IMR-90 (cell line): ENCODE measurements at regions not wholly inside any gene's neighbourhood (a gene's known extent, or its start where the extent isn't known, plus 50 kb on each side); places are given as distances from the start of the nearest gene placed in this dataset.

Experiments used
- ATAC-seq: fragments of 200-7000 bp; cut with Tn5 transposase; 2 replicates; pipeline ENCODE4 v1.9.1; 2020; ENCODE audit warnings: low read depth, mild to moderate bottlenecking, moderate library complexity
- BruUV-seq: library from RNA; stranded (reverse); fragments of 400-500 nt; replicated peaks from 2 replicates; lab custom pipeline; 2021; lab: Mats Ljungman, UMichigan
- CTCF ChIA-PET: fragments of 300-600 bp; formaldehyde crosslinking; extraction: SDS; loops from one replicate; lab custom pipeline; 2021; ENCODE audit warnings: antibody characterized with exemption; lab: Yijun Ruan, JAX
- POLR2A ChIA-PET: fragments of 300-600 bp; sonication (Branson Sonifier 250); formaldehyde crosslinking; loops from one replicate; lab custom pipeline; 2022; ENCODE audit warnings: antibody characterized with exemption; ENCODE audit not compliant: unreplicated experiment; lab: Charles Lee
- DNase-seq: peaks from one replicate; pipeline ENCODE4 v3.0.0; 2013
- H2AFZ ChIP-seq: replicated peaks from 2 replicates; pipeline ENCODE3; 2013; ENCODE audit warnings: low read length, mild to moderate bottlenecking; ENCODE audit not compliant: poor library complexity
- H2AK5ac ChIP-seq: 2 replicates; pipeline ENCODE4 v1.6.1; 2013; ENCODE audit warnings: low read depth, low read length, inconsistent platforms
- H2AK9ac ChIP-seq: replicated peaks from 2 replicates; pipeline ENCODE3; 2013; ENCODE audit warnings: mild to moderate bottlenecking, low read depth, low read length, moderate library complexity; ENCODE audit not compliant: poor library complexity
- H2BK120ac ChIP-seq: 2 replicates; pipeline ENCODE4 v1.6.1; 2013; ENCODE audit warnings: low read depth, low read length, inconsistent platforms
- H2BK15ac ChIP-seq: 3 replicates; pipeline ENCODE4 v1.6.1; 2013; ENCODE audit warnings: low read depth, low read length, inconsistent platforms
- H2BK20ac ChIP-seq: 2 replicates; pipeline ENCODE4 v1.6.1; 2013; ENCODE audit warnings: low read depth, mild to moderate bottlenecking, inconsistent platforms, low read length, moderate library complexity
- H2BK5ac ChIP-seq: 2 replicates; pipeline ENCODE4 v1.6.1; 2013; ENCODE audit warnings: mild to moderate bottlenecking, low read depth, low read length, inconsistent platforms; ENCODE audit not compliant: poor library complexity, severe bottlenecking
- H3K14ac ChIP-seq: replicated peaks from 2 replicates; pipeline ENCODE4 v1.6.1; 2013; ENCODE audit warnings: low read depth, low read length, inconsistent platforms
- H3K18ac ChIP-seq: 2 replicates; pipeline ENCODE4 v1.6.1; 2013; ENCODE audit warnings: low read depth, low read length, control low read depth
- H3K23ac ChIP-seq: 2 replicates; pipeline ENCODE4 v1.6.1; 2013; ENCODE audit warnings: low read depth, low read length, inconsistent platforms
- H3K27ac ChIP-seq: 2 replicates; pipeline ENCODE4 v1.5.1; 2013; ENCODE audit warnings: mild to moderate bottlenecking, control low read depth, low read length; ENCODE audit not compliant: insufficient read depth
- H3K27me3 ChIP-seq: 2 replicates; pipeline ENCODE4 v1.6.1; 2013; ENCODE audit warnings: low read length; ENCODE audit not compliant: control insufficient read depth, insufficient read depth
- H3K36me3 ChIP-seq: 2 replicates; pipeline ENCODE4 v1.6.1; 2013; ENCODE audit warnings: low read length, mixed read lengths; ENCODE audit not compliant: control insufficient read depth, insufficient read depth
- H3K4ac ChIP-seq: 2 replicates; pipeline ENCODE4 v1.6.1; 2013; ENCODE audit warnings: low read depth, low read length, inconsistent platforms
- H3K4me1 ChIP-seq: 2 replicates; pipeline ENCODE4 v1.6.1; 2013; ENCODE audit warnings: low read length, mixed read lengths; ENCODE audit not compliant: control insufficient read depth, insufficient read depth
- H3K4me2 ChIP-seq: 2 replicates; pipeline ENCODE4 v1.6.1; 2013; ENCODE audit warnings: low read depth, mild to moderate bottlenecking, control low read depth, low read length, moderate library complexity
- H3K4me3 ChIP-seq: 2 replicates; pipeline ENCODE4 v1.5.1; 2013; ENCODE audit warnings: low read depth, mild to moderate bottlenecking, control low read depth, low read length, moderate library complexity; ENCODE audit not compliant: insufficient read depth
- H3K56ac ChIP-seq: 2 replicates; pipeline ENCODE4 v1.6.1; 2013; ENCODE audit warnings: low read length, inconsistent platforms; ENCODE audit not compliant: insufficient read depth; ENCODE audit errors: extremely low read depth
- H3K79me1 ChIP-seq, 2 experiments: 2 replicates each; pipeline ENCODE4 v1.6.1; 2013; ENCODE audit warnings: low read length in 2 of 2, inconsistent platforms in 1 of 2, low read depth in 1 of 2
- H3K9ac ChIP-seq: 2 replicates; pipeline ENCODE4 v1.6.1; 2013; ENCODE audit warnings: low read depth, low read length, control low read depth
- H3K9me1 ChIP-seq: 2 replicates; pipeline ENCODE4 v1.6.1; 2013; ENCODE audit warnings: low read length, inconsistent platforms; ENCODE audit not compliant: insufficient read depth
- H3K9me3 ChIP-seq: 2 replicates; pipeline ENCODE4 v1.6.1; 2013; ENCODE audit warnings: low read length; ENCODE audit not compliant: control insufficient read depth, insufficient read depth
- H4K20me1 ChIP-seq: 2 replicates; pipeline ENCODE4 v1.6.1; 2013; ENCODE audit warnings: low read length, inconsistent platforms; ENCODE audit not compliant: insufficient read depth
- H4K5ac ChIP-seq: 2 replicates; pipeline ENCODE4 v1.6.1; 2013; ENCODE audit warnings: mild to moderate bottlenecking, low read depth, low read length, control low read depth
- H4K8ac ChIP-seq, 2 experiments: 2 replicates each; pipeline ENCODE4 v1.6.1; 2013; ENCODE audit warnings: low read depth in 2 of 2, low read length in 2 of 2, control low read depth in 1 of 2, inconsistent platforms in 1 of 2
- H4K91ac ChIP-seq: 2 replicates; pipeline ENCODE4 v1.6.1; 2013; ENCODE audit warnings: low read depth, low read length, inconsistent platforms; ENCODE audit not compliant: insufficient read depth
- BHLHE40 ChIP-seq: fragments of 150-350 bp; IDR thresholded peaks from 2 replicates; pipeline ENCODE4 v1.6.1; 2016; ENCODE audit warnings: mild to moderate bottlenecking, low read depth, low read length
- CHD1 ChIP-seq: IDR thresholded peaks from 2 replicates; pipeline ENCODE4 v1.6.1; 2012; ENCODE audit warnings: low read depth, low read length, improper control_type of control experiment
- FOS ChIP-seq: fragments of 150-350 bp; IDR thresholded peaks from 2 replicates; pipeline ENCODE4 v1.6.1; 2016; ENCODE audit warnings: low read depth, low read length
- MAZ ChIP-seq: IDR thresholded peaks from 2 replicates; pipeline ENCODE4 v1.6.1; 2012; ENCODE audit warnings: low read depth, mild to moderate bottlenecking, low read length, improper control_type of control experiment, moderate library complexity, borderline replicate concordance
- POLR2A ChIP-seq: IDR thresholded peaks from 2 replicates; pipeline ENCODE4 v1.6.1; 2012; ENCODE audit warnings: mild to moderate bottlenecking, low read depth, low read length
- RCOR1 ChIP-seq: IDR thresholded peaks from 2 replicates; pipeline ENCODE4 v1.6.1; 2012; ENCODE audit warnings: mild to moderate bottlenecking, low read length, improper control_type of control experiment; ENCODE audit not compliant: insufficient replicate concordance
- RFX5 ChIP-seq: IDR thresholded peaks from 2 replicates; pipeline ENCODE4 v1.8.0; 2012; ENCODE audit warnings: low read depth, mild to moderate bottlenecking, low read length, moderate library complexity
- WGBS, 2 experiments: methylation state at CpG; one replicate each; pipeline versions ENCODE4 v1.1.5 to v1.1.7; 2013; ENCODE audit warnings: missing lambda C conversion rate in 2 of 2; ENCODE audit not compliant: insufficient read length in 1 of 2; ENCODE audit errors: extremely low coverage in 2 of 2; 5-methylcytosine and 5-hydroxymethylcytosine counted together
- dilution Hi-C: fragments of 300-500 bp; cut with HindIII; formaldehyde crosslinking; loops from one replicate; pipeline ENCODE4 v1.14.3; 2018; ENCODE audit warnings: low sequenced_read_pairs; ENCODE audit not compliant: unreplicated experiment
- in situ Hi-C: fragments of 300-500 bp; cut with MboI; formaldehyde crosslinking; loops from 3 replicates; pipeline ENCODE4 v1.14.3; 2019; ENCODE audit warnings: low sequenced_read_pairs, inconsistent platforms, mixed read lengths
- intact Hi-C: fragments of 100-400 bp; cut with micrococcal nuclease; formaldehyde crosslinking; loops from 2 replicates; pipeline ENCODE4 v1.10.0; 2022

- no peak overlapping the region for H3K14ac ChIP-seq
- H2BK120ac ChIP-seq: no peak overlapping the region
- H2AFZ ChIP-seq: no peak overlapping the region
- H2AK5ac ChIP-seq: no peak overlapping the region
- H3K9me3 ChIP-seq: no peaks in the 10 kb centered on the region
- no peak overlapping the region for H2BK15ac ChIP-seq
- CTCF ChIA-PET: no interaction called here
- no peak for DNase-seq
- no peak overlapping the region for H3K56ac ChIP-seq
- no peaks in the 10 kb centered on the region for H3K79me1 ChIP-seq
- H3K23ac ChIP-seq: no peak overlapping the region
- dilution Hi-C loops (no loop called here), intact Hi-C loops (no loop called here), in situ Hi-C loops (no loop called here)
- no peaks in the 10 kb centered on the region for H3K4me1 ChIP-seq
- no peak overlapping the region for H3K4me2 ChIP-seq
- H3K36me3 ChIP-seq: no peaks in the 10 kb centered on the region
- ATAC-seq: no peak
- H4K5ac ChIP-seq: no peak overlapping the region
- no peak overlapping the region for H4K91ac ChIP-seq
- BruUV-seq: no TSS peak
- H3K27me3 ChIP-seq: no peaks in the 10 kb centered on the region; the same call in 1 of the 2 replicates
- H2AK9ac ChIP-seq: no peak overlapping the region
- TF ChIP-seq FOS: no peak
- no peak for TF ChIP-seq RFX5
- no peak for TF ChIP-seq POLR2A
- no peak for TF ChIP-seq BHLHE40
- no peak for TF ChIP-seq CHD1
- no peak for TF ChIP-seq RCOR1
- TF ChIP-seq MAZ: no peak
- POLR2A ChIA-PET: no interaction called here
- no peak overlapping the region for H2BK5ac ChIP-seq
- no peak overlapping the region for H3K9ac ChIP-seq
- H2BK20ac ChIP-seq: no peak overlapping the region
- H4K8ac ChIP-seq: no peak overlapping the region
- no peaks in the 10 kb centered on the region for H4K20me1 ChIP-seq
- H3K4ac ChIP-seq: no peak overlapping the region
- H3K4me3 ChIP-seq: no peak overlapping the region
- H3K9me1 ChIP-seq: no peaks in the 10 kb centered on the region
- WGBS, 2 experiments: 0% methylated on average over 1 of the region's 3 CpGs; no CpG with 5 or more reads in 1 of the 2 experiments
- H3K18ac ChIP-seq: no peak overlapping the region
- no peak overlapping the region for H3K27ac ChIP-seq
Measured at GRCh38 chr2:121856360-121856759, 100.9 kb downstream of the TSN start.
